Activated CD8-positive, alpha-beta memory T cell treated with anti-CD3 and anti-CD28 coated beads, Interleukin-2, amount 50 U/mL, for 24 hours (primary cell): ENCODE measurements at regions not wholly inside any gene's neighbourhood (a gene's known extent, or its start where the extent isn't known, plus 50 kb on each side); places are given as distances from the start of the nearest gene placed in this dataset.

Experiments
- DNase-seq: peaks from one replicate; pipeline ENCODE4 v3.0.0-alpha.2; 2020; ENCODE audit errors: extremely low read depth

GRCh38 chr7:32264702-32265284 lies 194.6 kb upstream of the PDE1C start:
- no peak for DNase-seq

GRCh38 chr7:32263611-32264010 lies 193.4 kb upstream of the PDE1C start:
- no peak for DNase-seq

GRCh38 chr7:32262315-32262714 lies 192.1 kb upstream of the PDE1C start:
- no peak for DNase-seq

- DNase-seq, result no peak
These were observed 189.9 kb upstream of the PDE1C start for GRCh38 chr7:32259931-32260596.

- DNase-seq, result no peak
These were observed 188.1 kb upstream of the PDE1C start for GRCh38 chr7:32258265-32258664.

GRCh38 chr7:32257621-32258020 lies 187.4 kb upstream of the PDE1C start:
- no peak for DNase-seq

GRCh38 chr7:32256811-32257210 lies 186.6 kb upstream of the PDE1C start:
- no peak for DNase-seq

- no peak for DNase-seq
These were observed 186.2 kb upstream of the PDE1C start for GRCh38 chr7:32256376-32256775.

- DNase-seq, result no peak
These were observed 184.8 kb upstream of the PDE1C start for GRCh38 chr7:32255036-32255435.

- no peak for DNase-seq
These were observed 183.1 kb upstream of the PDE1C start for GRCh38 chr7:32253299-32253698.

GRCh38 chr7:32251659-32252058 lies 181.5 kb upstream of the PDE1C start:
- DNase-seq, result no peak

GRCh38 chr7:32250471-32251260 lies 180.5 kb upstream of the PDE1C start:
- DNase-seq, result no peak

GRCh38 chr7:32250003-32250402 lies 179.8 kb upstream of the PDE1C start:
- DNase-seq, result no peak

- no peak for DNase-seq
These were observed 178.3 kb upstream of the PDE1C start for GRCh38 chr7:32248522-32248921.

- no peak for DNase-seq
These were observed 174.7 kb upstream of the PDE1C start for GRCh38 chr7:32244806-32245345.

GRCh38 chr7:32243687-32244290 lies 173.6 kb upstream of the PDE1C start:
- DNase-seq, result no peak

GRCh38 chr7:32242436-32242835 lies 172.2 kb upstream of the PDE1C start:
- DNase-seq, result no peak

GRCh38 chr7:32241636-32242035 lies 171.4 kb upstream of the PDE1C start:
- DNase-seq, result no peak

GRCh38 chr7:32239764-32240163 lies 169.6 kb upstream of the PDE1C start:
- no peak for DNase-seq

GRCh38 chr7:32228601-32229000 lies 158.4 kb upstream of the PDE1C start:
- no peak for DNase-seq

GRCh38 chr7:32227746-32228145 lies 157.5 kb upstream of the PDE1C start:
- DNase-seq, result no peak

GRCh38 chr7:32224276-32224675 lies 154.1 kb upstream of the PDE1C start:
- DNase-seq, result no peak
